Endothelial cell of umbilical vein (primary cell): ENCODE measurements at regions not wholly inside any gene's neighbourhood (a gene's known extent, or its start where the extent isn't known, plus 50 kb on each side); places are given as distances from the start of the nearest gene placed in this dataset.

Experiments
- BruUV-seq: library from RNA; stranded (reverse); fragments of 400-500 nt; replicated peaks from 2 replicates; lab custom pipeline; 2021; lab: Mats Ljungman, UMichigan
- CTCF ChIA-PET: fragments of 300-600, 350-600 bp; sonication (Branson Sonifier 250); formaldehyde crosslinking; loops from one replicate; lab custom pipeline; 2021; ENCODE audit warnings: antibody characterized with exemption, inconsistent platforms; lab: Charles Lee
- POLR2A ChIA-PET: fragments of 300-600, 350-600 bp; sonication (Branson Sonifier 250); formaldehyde crosslinking; loops from one replicate; lab custom pipeline; 2021; ENCODE audit warnings: antibody characterized with exemption, inconsistent platforms; lab: Charles Lee
- DNase-seq: peaks from one replicate; pipeline ENCODE4 v3.0.0-alpha.2; 2011; ENCODE audit warnings: low read depth, low spot score
- FAIRE-seq: peaks from 2 replicates; lab custom pipeline; 2011; peaks lifted over from hg19 to GRCh38; lab: Jason Lieb, UNC
- H2AFZ ChIP-seq: 2 replicates; pipeline ENCODE4 v1.6.0; 2012; ENCODE audit warnings: low read depth, low read length, control low read depth, inconsistent platforms
- H3K27ac ChIP-seq: 2 replicates; pipeline ENCODE4 v1.5.1; 2011; ENCODE audit warnings: low read depth, mild to moderate bottlenecking, control low read depth, low read length, moderate library complexity; ENCODE audit not compliant: insufficient read depth
- H3K27me3 ChIP-seq, 2 experiments: 2 replicates each; pipeline versions ENCODE4 v1.6.0 to v1.6.1; 2011; ENCODE audit warnings: low read length in 2 of 2, mixed read lengths in 1 of 2; ENCODE audit not compliant: control insufficient read depth in 2 of 2, insufficient read depth in 2 of 2
- H3K36me3 ChIP-seq, 2 experiments: 2 replicates in 1 of 2; 3 replicates in 1 of 2; pipeline ENCODE4 v1.5.1; 2011; ENCODE audit warnings: low read length in 2 of 2, mild to moderate bottlenecking in 1 of 2, moderate library complexity in 1 of 2; ENCODE audit not compliant: control insufficient read depth in 2 of 2, insufficient read depth in 2 of 2; ENCODE audit errors: extremely low read depth in 1 of 2
- H3K4me1 ChIP-seq: 3 replicates; pipeline ENCODE4 v1.5.1; 2011; ENCODE audit warnings: mild to moderate bottlenecking, low read length; ENCODE audit not compliant: control insufficient read depth, insufficient read depth; ENCODE audit errors: extremely low read depth
- H3K4me2 ChIP-seq: 2 replicates; pipeline ENCODE4 v1.6.1; 2011; ENCODE audit warnings: low read length, control low read depth, mixed read lengths; ENCODE audit not compliant: insufficient read depth
- H3K4me3 ChIP-seq, 3 experiments: fragments of 200-600 bp in 1 of 3; sonication (generic), shearing (Covaris generic) in 1 of 3; replicated peaks in 1 of 3; 2 replicates each; pipeline ENCODE4 v1.5.1; 2011 to 2016; ENCODE audit warnings: control low read depth in 3 of 3, low read length in 3 of 3, mild to moderate bottlenecking in 2 of 3, inconsistent platforms in 1 of 3, low read depth in 1 of 3, moderate library complexity in 1 of 3; ENCODE audit not compliant: insufficient read depth in 1 of 3
- H3K79me2 ChIP-seq: 2 replicates; pipeline ENCODE4 v1.6.0; 2012; ENCODE audit warnings: low read length, inconsistent platforms; ENCODE audit not compliant: control insufficient read depth, insufficient read depth
- H3K9ac ChIP-seq: replicated peaks from 2 replicates; pipeline ENCODE3; 2011; ENCODE audit warnings: low read length, control low read depth; ENCODE audit not compliant: insufficient read depth; ENCODE audit errors: extremely low read depth
- H3K9me1 ChIP-seq: replicated peaks from 3 replicates; pipeline ENCODE4 v1.6.0; 2011; ENCODE audit warnings: mild to moderate bottlenecking, low read length; ENCODE audit not compliant: control insufficient read depth, insufficient read depth; ENCODE audit errors: extremely low read depth
- H3K9me3 ChIP-seq: replicated peaks from 2 replicates; pipeline ENCODE4 v1.5.1; 2012; ENCODE audit warnings: low read length, inconsistent platforms; ENCODE audit not compliant: control insufficient read depth, insufficient read depth
- H4K20me1 ChIP-seq: replicated peaks from 2 replicates; pipeline ENCODE3; 2011; ENCODE audit warnings: mild to moderate bottlenecking, low read length; ENCODE audit not compliant: control insufficient read depth, insufficient read depth; ENCODE audit errors: extremely low read depth
- CTCF ChIP-seq, 2 donors: IDR thresholded peaks; 1 replicate in 1 of 2; 2 replicates in 1 of 2; pipeline ENCODE4 v1.5.1; 2011; ENCODE audit warnings: low read length in 2 of 2, mild to moderate bottlenecking in 2 of 2, moderate library complexity in 2 of 2, control low read depth in 1 of 2, inconsistent platforms in 1 of 2, low read depth in 1 of 2; ENCODE audit not compliant: insufficient read depth in 1 of 2; ENCODE audit errors: extremely low read depth in 1 of 2
- EZH2 ChIP-seq: IDR thresholded peaks from 2 replicates; pipeline ENCODE4 v1.6.1; 2012; ENCODE audit warnings: borderline replicate concordance, low read depth, mild to moderate bottlenecking, moderate library complexity, low read length, inconsistent platforms; ENCODE audit not compliant: severe bottlenecking
- FOS ChIP-seq: IDR thresholded peaks from 2 replicates; pipeline ENCODE4 v1.6.1; 2011; ENCODE audit warnings: mild to moderate bottlenecking, low read length, moderate library complexity, borderline replicate concordance; ENCODE audit not compliant: insufficient read depth
- GATA2 ChIP-seq: IDR thresholded peaks from 2 replicates; pipeline ENCODE4 v1.7.0; 2011; ENCODE audit warnings: low read depth, mild to moderate bottlenecking, moderate library complexity, mixed read lengths, low read length; ENCODE audit not compliant: insufficient read length, insufficient read depth
- JUN ChIP-seq: IDR thresholded peaks from 2 replicates; pipeline ENCODE4 v1.6.1; 2011; ENCODE audit warnings: borderline replicate concordance, low read depth; ENCODE audit not compliant: insufficient read length, insufficient read depth
- MAX ChIP-seq: IDR thresholded peaks from 2 replicates; pipeline ENCODE4 v1.6.1; 2011; ENCODE audit not compliant: insufficient read depth, insufficient read length
- MYC ChIP-seq: IDR thresholded peaks from one replicate; pipeline ENCODE4 v1.6.1; 2011; ENCODE audit warnings: mild to moderate bottlenecking, low read depth, low read length
- POLR2A ChIP-seq: IDR thresholded peaks from 2 replicates; pipeline ENCODE4 v1.6.1; 2012; ENCODE audit warnings: low read depth, mild to moderate bottlenecking, control low read depth, low read length
- POLR2AphosphoS5 ChIP-seq: IDR thresholded peaks from 2 replicates; pipeline ENCODE4 v1.6.1; 2012; ENCODE audit warnings: low read depth, mild to moderate bottlenecking, control low read depth, low read length, moderate library complexity; ENCODE audit not compliant: insufficient read depth
- dilution Hi-C: fragments of 300-500 bp; cut with MboI; formaldehyde crosslinking; loops from one replicate; pipeline ENCODE4 v1.15.0; 2019; ENCODE audit warnings: low sequenced_read_pairs; ENCODE audit not compliant: extremely low pct_ligation_motif_present
- intact Hi-C: fragments of 100-400 bp; cut with micrococcal nuclease; formaldehyde crosslinking; loops from one replicate; pipeline ENCODE4 v1.10.0; 2022

GRCh38 chr7:86313842-86314241, 329.9 kb upstream of the GRM3 start:
- no TSS peak for BruUV-seq
- Histone ChIP-seq H3K79me2 (no peaks in the 10 kb centered on the region), H3K4me1 (no peaks in the 10 kb centered on the region), H3K9me3 (no peaks in the 10 kb centered on the region), H3K9ac (no peak overlapping the region), H3K4me3 (no peak overlapping the region), H2AFZ (no peak overlapping the region), H4K20me1 (no peaks in the 10 kb centered on the region), H3K27me3 (no peaks in the 10 kb centered on the region), H3K4me2 (no peak overlapping the region), H3K27ac (no peak overlapping the region), H3K9me1 (no peaks in the 10 kb centered on the region), H3K36me3 (no peaks in the 10 kb centered on the region)
- dilution Hi-C loops (no loop called here), intact Hi-C loops (no loop called here)
- ChIA-PET POLR2A (no interaction called here), CTCF (no interaction called here)
- DNase-seq: no peak
- TF ChIP-seq POLR2A (no peak), EZH2 (no peak), MYC (no peak), MAX (no peak), GATA2 (no peak), FOS (no peak), JUN (no peak), CTCF (IDR thresholded peaks at IDR 0.05; ENCODE audit: extremely low read depth in 1 of 2, insufficient read depth in 1 of 2, low read depth in 1 of 2, low read length in 2 of 2) (no peak), POLR2AphosphoS5 (no peak)
- FAIRE-seq: no peak
